EH (cell line): ENCODE measurements at regions not wholly inside any gene's neighbourhood (a gene's known extent, or its start where the extent isn't known, plus 50 kb on each side); places are given as distances from the start of the nearest gene placed in this dataset.

Source experiments
- DNase-seq: peaks from one replicate; pipeline ENCODE4 v3.0.0-alpha.2; 2015; ENCODE audit warnings: low read depth

DNA sequence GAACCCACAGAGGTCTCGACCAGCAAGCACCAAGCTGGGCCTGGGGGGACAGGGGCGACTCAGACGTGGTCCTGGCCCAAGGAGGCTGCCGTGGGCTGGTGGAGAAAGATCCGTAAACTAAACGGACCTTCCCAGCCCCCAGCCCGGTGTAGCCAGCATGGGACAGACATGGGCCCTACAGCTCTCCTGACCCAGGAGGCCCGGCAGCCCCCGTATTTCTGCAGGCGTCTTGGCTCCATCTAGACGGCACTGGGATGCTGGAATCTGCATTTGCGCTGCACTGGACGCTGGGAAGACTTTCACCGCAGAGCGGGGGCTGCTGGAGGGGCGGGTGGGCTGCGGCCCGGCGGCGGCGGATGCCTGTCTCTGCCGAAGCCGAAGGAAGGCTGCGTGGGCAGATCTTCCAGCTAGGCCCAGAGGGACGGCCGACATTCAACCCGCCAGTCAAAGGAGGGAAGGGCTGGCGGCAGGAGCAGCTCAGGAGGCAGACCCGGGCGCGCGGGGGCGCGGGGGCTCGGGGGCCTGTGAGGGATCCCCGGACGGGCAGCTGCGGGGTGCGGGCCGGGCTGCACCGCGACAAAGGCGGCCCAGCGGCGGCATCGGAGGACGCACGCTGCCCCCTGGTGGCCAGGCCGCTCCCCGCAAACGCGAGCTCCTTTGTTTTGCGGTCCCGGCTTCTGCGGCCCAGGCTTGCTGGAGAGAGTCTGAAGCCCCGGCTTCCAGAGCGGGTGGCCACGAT lies 266.2 kb downstream of the NSG2 start:
- peak; percentile 61 for DNase-seq

DNA sequence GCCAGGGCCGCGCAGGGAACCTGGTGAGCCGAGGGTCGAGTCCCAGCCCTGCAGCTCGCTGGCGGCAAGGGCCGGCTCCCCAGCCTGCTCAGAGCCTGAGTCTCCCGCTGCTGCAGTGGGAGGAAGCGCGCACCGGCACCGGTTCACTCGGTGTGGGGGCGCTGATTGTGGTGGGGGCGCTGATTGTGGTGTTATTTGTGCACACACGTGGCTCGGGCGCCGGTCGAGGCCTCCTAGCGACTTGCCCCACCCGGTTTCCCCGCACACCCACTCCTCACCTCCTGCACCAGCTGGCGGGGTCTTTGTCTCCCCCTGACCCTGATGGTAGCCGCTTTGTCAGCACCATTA lies 266.7 kb downstream of the NSG2 start:
- no peak for DNase-seq

- DNase-seq = no peak
Measured at GRCh38 chr5:174312641-174313040, 267.1 kb downstream of the NSG2 start.

- DNase-seq = no peak
Measured at GRCh38 chr5:174313615-174314014, 268.1 kb downstream of the NSG2 start.

GRCh38 chr5:174314261-174314660 lies 268.8 kb downstream of the NSG2 start:
- DNase-seq = no peak

DNA sequence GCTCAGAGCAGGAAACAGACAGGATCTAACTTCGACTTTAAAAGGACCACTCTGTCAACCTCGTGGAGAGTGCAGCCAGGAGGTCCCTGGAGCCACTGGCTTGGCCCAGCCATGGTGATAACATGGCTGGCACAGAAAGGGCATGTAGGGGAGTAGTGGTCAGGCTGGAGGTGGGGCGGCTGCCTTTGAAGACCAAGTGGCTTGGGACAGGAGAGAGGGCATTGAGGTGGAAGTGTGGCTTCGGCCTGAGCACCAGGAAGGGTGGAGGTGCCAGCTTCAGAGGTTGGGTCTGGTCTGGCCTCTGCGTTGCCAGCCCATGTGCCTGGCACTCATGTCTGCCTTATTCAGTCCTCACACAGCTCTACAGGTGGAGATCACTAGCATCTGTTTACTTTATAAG lies 270.0 kb downstream of the NSG2 start:
- no peak for DNase-seq

GRCh38 chr5:174315871-174316270 lies 270.4 kb downstream of the NSG2 start:
- DNase-seq = no peak

- no peak for DNase-seq
Measured at GRCh38 chr5:174316326-174316725, 270.8 kb downstream of the NSG2 start.

- DNase-seq = peak; percentile 70
Measured at GRCh38 chr5:174317256-174317894, 271.9 kb downstream of the NSG2 start.

- no peak for DNase-seq
Measured at GRCh38 chr5:174318578-174318977, 273.1 kb downstream of the NSG2 start.

GRCh38 chr5:174319551-174319950 lies 274.0 kb downstream of the NSG2 start:
- DNase-seq = no peak

GRCh38 chr5:174320051-174320450 lies 274.5 kb downstream of the NSG2 start:
- DNase-seq = no peak

- DNase-seq = peak; percentile 58
Measured at GRCh38 chr5:174323878-174324281, 278.4 kb downstream of the NSG2 start.

- DNase-seq = no peak
Measured at GRCh38 chr5:174324680-174325079, 279.2 kb downstream of the NSG2 start.

DNA sequence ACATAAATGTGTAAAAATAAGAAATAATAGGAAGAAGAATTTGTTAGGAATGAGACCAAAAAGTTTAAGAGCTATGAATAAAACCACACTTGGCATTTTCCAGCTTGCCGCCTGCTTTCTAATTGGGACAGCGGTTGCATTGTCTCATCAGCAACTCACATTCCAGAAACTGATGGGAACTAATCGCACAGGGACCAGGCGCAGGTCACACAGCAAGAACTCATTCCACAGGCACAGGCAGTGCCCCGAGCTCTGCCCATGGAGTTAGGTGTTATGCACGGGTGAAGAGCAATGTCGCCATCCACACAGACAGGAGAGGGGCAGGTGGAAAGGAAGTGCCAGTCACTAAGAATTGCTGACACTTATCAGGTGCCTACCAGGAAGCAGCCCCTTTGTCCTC lies 279.9 kb downstream of the NSG2 start:
- no peak for DNase-seq

DNA sequence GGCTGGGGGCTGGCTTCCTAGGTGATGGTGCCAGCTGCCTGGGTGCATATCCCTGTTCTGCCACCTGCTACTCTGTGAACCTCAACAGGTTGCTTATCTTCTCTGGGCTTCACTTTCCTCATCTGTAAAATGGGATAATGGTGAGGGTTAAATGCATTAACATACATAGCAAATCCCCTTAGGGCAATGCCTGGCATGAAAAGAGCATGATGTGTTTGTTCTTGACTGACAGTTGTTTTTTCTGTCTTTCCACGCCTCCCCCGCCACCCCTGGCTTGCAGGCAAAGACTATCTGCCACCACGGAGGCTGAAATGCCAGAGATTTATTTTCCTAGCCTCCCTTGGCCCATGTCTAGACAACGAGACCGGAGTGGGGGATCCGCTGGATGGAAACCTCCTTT lies 280.5 kb downstream of the NSG2 start:
- no peak for DNase-seq

DNA sequence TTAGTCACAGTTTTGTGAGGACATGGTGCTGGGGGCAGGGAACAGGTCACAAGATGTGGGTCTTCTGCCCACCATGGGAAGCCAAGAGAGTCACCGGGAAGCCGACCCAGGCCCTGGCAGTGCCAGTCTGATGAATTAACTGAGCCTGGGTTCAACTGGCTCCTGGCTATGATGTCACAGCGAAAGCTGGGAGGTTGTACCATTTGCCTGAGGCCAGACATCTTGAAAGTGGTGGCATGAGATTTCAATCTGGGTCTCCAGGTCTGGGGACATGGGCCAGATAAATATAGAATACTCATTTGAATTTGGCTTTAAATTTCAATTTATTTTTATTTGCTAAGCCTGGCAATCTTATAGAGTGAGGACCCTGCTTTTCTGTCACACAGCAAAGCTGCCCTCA lies 280.9 kb downstream of the NSG2 start:
- no peak for DNase-seq

DNA sequence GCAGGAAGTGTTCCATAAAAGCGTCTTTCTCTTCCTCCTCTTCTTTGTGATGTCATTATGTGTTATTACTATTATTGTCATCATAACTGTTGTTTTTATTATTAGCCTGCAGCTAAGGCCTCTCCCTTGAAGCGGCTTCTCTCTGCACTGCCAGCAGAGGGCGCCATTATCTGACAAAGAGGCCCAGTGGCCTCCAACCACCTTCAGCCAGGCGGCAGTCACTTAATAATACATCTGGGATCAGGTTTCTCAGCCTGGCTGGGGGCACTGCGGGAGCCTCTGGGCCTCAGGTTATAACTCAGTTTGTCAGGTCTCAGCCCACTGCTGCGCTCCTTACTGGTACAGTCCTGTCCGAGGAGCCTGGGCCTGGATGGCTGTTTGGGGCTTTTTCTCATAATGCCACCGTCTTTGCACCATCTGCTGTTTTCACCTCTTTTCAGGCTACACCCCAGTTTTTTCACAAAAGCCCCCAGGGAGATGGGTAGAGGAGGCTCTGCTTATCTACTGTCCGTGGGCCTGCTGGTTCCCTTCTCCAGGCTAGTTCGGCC lies 281.9 kb downstream of the NSG2 start:
- DNase-seq = peak; percentile 85

DNA sequence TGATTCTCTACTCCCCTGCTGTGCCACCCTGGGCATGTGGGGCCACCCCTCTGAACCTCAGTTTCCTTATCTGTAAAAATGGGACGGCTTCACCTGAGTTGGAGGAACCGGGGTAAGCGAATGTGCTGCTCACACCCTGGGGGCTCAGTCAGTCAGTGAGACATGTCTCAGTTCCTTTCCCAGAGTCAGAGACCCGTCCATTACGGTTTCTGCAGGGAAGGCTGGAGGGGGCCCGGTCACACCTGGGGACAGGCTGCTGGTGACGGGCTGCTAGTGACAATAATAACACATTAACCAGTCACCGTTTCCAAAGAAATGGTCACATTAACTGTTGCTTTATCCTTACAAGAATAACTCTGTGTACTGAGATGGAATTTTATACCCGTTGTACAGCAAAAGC lies 282.4 kb downstream of the NSG2 start:
- no peak for DNase-seq

- peak; percentile 58 for DNase-seq
Measured at GRCh38 chr5:174328631-174329299, 283.3 kb downstream of the NSG2 start.

DNA sequence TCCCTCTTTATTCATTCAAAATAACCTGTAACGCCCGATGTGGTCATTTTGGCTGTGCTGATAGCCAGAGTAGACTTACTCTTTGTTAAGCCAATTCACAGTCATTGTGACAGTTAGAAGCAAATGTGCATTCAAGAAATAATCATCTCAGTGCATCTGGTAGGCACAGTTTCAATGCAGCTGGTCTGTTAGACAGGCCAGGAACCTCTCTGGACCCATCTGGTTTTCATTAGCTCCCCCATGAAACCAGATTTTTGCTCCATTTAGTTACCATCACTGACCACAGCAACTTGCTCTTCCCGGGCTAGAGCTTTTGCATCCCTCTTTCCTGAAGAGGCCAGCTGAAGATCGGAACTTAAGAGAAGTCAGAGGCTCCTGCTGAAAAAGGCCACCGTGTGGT lies 284.2 kb downstream of the NSG2 start:
- DNase-seq = peak; percentile 86

GRCh38 chr5:174335682-174336364 lies 290.3 kb downstream of the NSG2 start:
- DNase-seq = peak; percentile 87

GRCh38 chr5:174336479-174336878 lies 291.0 kb downstream of the NSG2 start:
- no peak for DNase-seq
